Neural cell (in vitro differentiated cells): ENCODE measurements at regions not wholly inside any gene's neighbourhood (a gene's known extent, or its start where the extent isn't known, plus 50 kb on each side); places are given as distances from the start of the nearest gene placed in this dataset.

Experiments
- CTCF ChIP-seq: fragments of 450-650 bp; IDR thresholded peaks from 2 replicates; pipeline ENCODE4 v1.5.1; 2014; ENCODE audit warnings: antibody characterized with exemption, mild to moderate bottlenecking, moderate library complexity; ENCODE audit not compliant: poor library complexity, severe bottlenecking
- EZH2 ChIP-seq: fragments of 200-600, 300-800 bp; shearing (Covaris generic), sonication (generic); IDR thresholded peaks from 2 replicates; pipeline ENCODE4 v1.6.1; 2014; ENCODE audit warnings: antibody characterized with exemption, low read length, borderline replicate concordance, mild to moderate bottlenecking; ENCODE audit not compliant: insufficient read depth, poor library complexity, severe bottlenecking
- MXI1 ChIP-seq: fragments of 450-650 bp; conservative IDR thresholded peaks from 2 replicates; pipeline ENCODE4 v1.6.1; 2014; ENCODE audit warnings: antibody characterized with exemption, mild to moderate bottlenecking; ENCODE audit not compliant: poor library complexity, severe bottlenecking
- POLR2AphosphoS5 ChIP-seq: IDR thresholded peaks from 2 replicates; pipeline ENCODE4 v1.6.1; 2012

GRCh38 chr2:195337597-195337996, 319.4 kb upstream of the SLC39A10 start:
- TF ChIP-seq EZH2 (no peak), CTCF (no peak), MXI1 (no peak), POLR2AphosphoS5 (no peak)
